Calu3 (cell line): ENCODE measurements at regions not wholly inside any gene's neighbourhood (a gene's known extent, or its start where the extent isn't known, plus 50 kb on each side); places are given as distances from the start of the nearest gene placed in this dataset.
"Not testable (repeated sequence)": the region's sequence is repeated elsewhere in the genome, so short reads cannot be mapped to it uniquely, and the experiment has no call there.

ENCODE experiments used
- BruUV-seq: library from RNA; stranded (reverse); fragments of 400-500 nt; replicated peaks from 2 replicates; lab custom pipeline; 2021; lab: Mats Ljungman, UMichigan
- CTCF ChIA-PET: fragments of 300-600 bp; sonication (Branson Sonifier 250); formaldehyde crosslinking; loops from one replicate; lab custom pipeline; 2022; ENCODE audit warnings: antibody characterized with exemption; lab: Charles Lee
- DNase-seq: peaks from one replicate; pipeline ENCODE4 v3.0.0; 2022
- H3K27ac Mint-ChIP-seq: one replicate; pipeline ENCODE4 v1.8.0; 2022; ENCODE audit warnings: mixed read lengths; ENCODE audit not compliant: unreplicated experiment
- H3K27me3 Mint-ChIP-seq: one replicate; pipeline ENCODE4 v1.8.0; 2022; ENCODE audit warnings: mixed read lengths; ENCODE audit not compliant: unreplicated experiment
- H3K36me3 Mint-ChIP-seq: one replicate; pipeline ENCODE4 v1.8.0; 2022; ENCODE audit warnings: mild to moderate bottlenecking, moderate library complexity, mixed read lengths; ENCODE audit not compliant: insufficient read depth, unreplicated experiment
- H3K4me1 Mint-ChIP-seq: one replicate; pipeline ENCODE4 v1.8.0; 2022; ENCODE audit warnings: mild to moderate bottlenecking, low read depth, mixed read lengths; ENCODE audit not compliant: unreplicated experiment
- H3K4me3 Mint-ChIP-seq: one replicate; pipeline ENCODE4 v1.8.0; 2022; ENCODE audit warnings: mild to moderate bottlenecking, low read depth, moderate library complexity, mixed read lengths; ENCODE audit not compliant: unreplicated experiment
- H3K9me3 Mint-ChIP-seq: one replicate; pipeline ENCODE4 v1.8.0; 2022; ENCODE audit warnings: low read depth, mixed read lengths; ENCODE audit not compliant: unreplicated experiment
- CTCF ChIP-seq: fragments of 200-600 bp; IDR thresholded peaks from one replicate; pipeline ENCODE4 v1.8.0; 2022; ENCODE audit warnings: antibody characterized with exemption; ENCODE audit not compliant: unreplicated experiment
- intact Hi-C: fragments of 100-400 bp; cut with micrococcal nuclease; formaldehyde crosslinking; loops from one replicate; pipeline ENCODE4 v1.10.0; 2022; ENCODE audit not compliant: unreplicated experiment

DNA sequence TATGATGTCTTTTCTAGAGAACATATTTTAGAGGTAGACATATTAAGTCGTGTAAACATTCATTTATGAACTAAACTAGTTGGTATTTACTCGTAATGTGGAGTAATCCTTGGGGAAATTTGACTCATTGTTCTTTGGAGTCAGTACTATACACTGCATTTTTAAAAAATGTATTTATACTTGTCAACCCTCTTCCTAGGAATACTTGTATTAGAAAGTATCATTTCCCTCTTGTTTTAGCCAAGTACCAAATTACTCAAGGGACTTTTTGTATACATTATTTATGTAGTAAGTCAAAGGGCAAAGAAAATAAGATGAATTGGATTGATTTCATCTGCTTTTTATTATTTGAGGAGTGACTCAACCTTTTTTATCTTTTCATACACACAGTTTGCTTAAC, 248.1 kb upstream of the IZUMO3 start:
- H3K9me3 Mint-ChIP-seq = peaks cover 6% of the 10 kb centered on the region
- no peak overlapping the region for H3K4me3 Mint-ChIP-seq
- no peak for DNase-seq
- H3K4me1 Mint-ChIP-seq = no peaks in the 10 kb centered on the region
- no peaks in the 10 kb centered on the region for H3K36me3 Mint-ChIP-seq
- intact Hi-C loops = no loop called here
- TF ChIP-seq CTCF = no peak
- no peak overlapping the region for H3K27ac Mint-ChIP-seq
- CTCF ChIA-PET = no interaction called here
- no peaks in the 10 kb centered on the region for H3K27me3 Mint-ChIP-seq
- no TSS peak for BruUV-seq

- Mint-ChIP-seq H3K27me3 (no peaks in the 10 kb centered on the region), H3K9me3 (peaks cover 12% of the 10 kb centered on the region), H3K4me3 (no peak overlapping the region), H3K4me1 (no peaks in the 10 kb centered on the region), H3K36me3 (no peaks in the 10 kb centered on the region), H3K27ac (no peak overlapping the region)
- intact Hi-C loops = no loop called here
- DNase-seq = no peak
- no TSS peak for BruUV-seq
- CTCF ChIA-PET = no interaction called here
- no peak for TF ChIP-seq CTCF
Observed at GRCh38 chr9:24776226-24776625, 230.5 kb upstream of the IZUMO3 start.

DNA sequence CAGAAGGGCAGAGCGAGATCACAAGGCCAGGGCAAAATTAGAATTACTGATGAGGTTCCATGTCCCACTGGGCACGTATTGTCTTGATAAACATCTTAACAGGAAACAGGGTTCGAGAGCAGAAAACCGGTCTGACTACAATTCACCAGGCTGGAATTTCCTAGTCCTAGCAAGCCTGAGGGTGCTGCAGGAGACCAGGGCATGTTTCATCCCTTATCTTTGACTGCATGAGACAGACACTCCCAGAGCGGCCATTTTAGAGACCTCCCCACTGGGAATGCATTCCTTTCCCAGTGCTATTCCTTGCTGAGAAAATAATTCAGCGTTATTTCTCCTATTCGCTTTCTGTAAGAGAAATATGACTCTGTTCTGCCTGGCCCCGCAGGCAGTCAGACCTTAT, 228.5 kb upstream of the IZUMO3 start:
- H3K4me3 Mint-ChIP-seq, H3K27me3 Mint-ChIP-seq, H3K9me3 Mint-ChIP-seq, H3K27ac Mint-ChIP-seq, H3K4me1 Mint-ChIP-seq, DNase-seq, CTCF ChIA-PET, intact Hi-C loops, BruUV-seq, H3K36me3 Mint-ChIP-seq: not testable (repeated sequence)

DNA sequence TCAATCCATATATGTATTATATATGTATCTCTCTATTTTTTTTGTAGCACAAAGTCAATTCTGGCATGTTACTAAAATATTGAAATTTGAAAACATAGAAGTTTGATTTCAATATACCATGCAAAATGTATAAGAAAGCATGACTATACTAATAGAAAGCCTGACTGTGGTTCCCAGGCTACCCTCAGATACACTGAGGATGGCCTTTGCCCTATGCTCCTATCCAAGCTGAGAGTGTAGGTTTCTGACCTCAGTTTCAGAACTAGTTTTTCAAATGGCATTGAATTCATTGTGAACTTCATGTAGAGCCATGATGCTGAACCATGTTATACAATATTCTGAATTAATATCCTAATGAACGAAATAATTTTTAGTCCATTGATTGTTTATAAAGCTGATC, 220.4 kb upstream of the IZUMO3 start:
- Mint-ChIP-seq H3K4me3 (no peak overlapping the region), H3K27me3 (no peaks in the 10 kb centered on the region), H3K9me3 (peaks cover 11% of the 10 kb centered on the region), H3K4me1 (no peaks in the 10 kb centered on the region), H3K27ac (no peak overlapping the region), H3K36me3 (no peaks in the 10 kb centered on the region)
- intact Hi-C loops = no loop called here
- BruUV-seq = no TSS peak
- TF ChIP-seq CTCF = no peak
- no peak for DNase-seq
- CTCF ChIA-PET = no interaction called here

- no TSS peak for BruUV-seq
- no peaks in the 10 kb centered on the region for H3K4me1 Mint-ChIP-seq
- TF ChIP-seq CTCF = no peak
- intact Hi-C loops = no loop called here
- CTCF ChIA-PET = no interaction called here
- DNase-seq = no peak
- H3K27ac Mint-ChIP-seq = no peak overlapping the region
- H3K4me3 Mint-ChIP-seq = no peak overlapping the region
- peaks cover 11% of the 10 kb centered on the region for H3K9me3 Mint-ChIP-seq
- no peaks in the 10 kb centered on the region for H3K36me3 Mint-ChIP-seq
- no peaks in the 10 kb centered on the region for H3K27me3 Mint-ChIP-seq
Observed at GRCh38 chr9:24765025-24765756, 219.5 kb upstream of the IZUMO3 start.
